M059J (cell line): ENCODE measurements at regions not wholly inside any gene's neighbourhood (a gene's known extent, or its start where the extent isn't known, plus 50 kb on each side); places are given as distances from the start of the nearest gene placed in this dataset.

ENCODE experiments used
- DNase-seq: peaks from one replicate; pipeline ENCODE4 v3.0.0-alpha.2; 2012; ENCODE audit warnings: low read depth

DNA sequence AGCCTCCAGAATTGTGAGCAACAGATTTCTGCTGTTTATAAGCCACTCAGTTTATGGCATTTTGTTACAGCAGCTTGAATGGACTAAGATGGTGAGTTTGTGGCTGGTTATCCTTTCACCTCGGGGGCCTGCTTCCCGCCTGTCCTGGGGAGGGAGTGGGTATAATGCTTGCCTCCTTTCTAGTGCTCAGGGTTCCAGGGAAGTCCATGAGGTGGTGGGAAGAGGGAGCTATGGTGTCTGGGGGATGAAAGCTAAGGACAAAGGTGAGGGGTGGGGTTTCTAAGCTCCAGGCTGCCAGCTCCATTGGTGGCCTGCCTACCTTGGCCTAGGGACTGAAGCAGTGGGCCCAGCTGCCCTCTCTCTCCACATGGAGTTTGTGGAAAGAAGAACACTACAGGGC is 50.2 kb upstream of the SDK2 start:
- no peak for DNase-seq

DNA sequence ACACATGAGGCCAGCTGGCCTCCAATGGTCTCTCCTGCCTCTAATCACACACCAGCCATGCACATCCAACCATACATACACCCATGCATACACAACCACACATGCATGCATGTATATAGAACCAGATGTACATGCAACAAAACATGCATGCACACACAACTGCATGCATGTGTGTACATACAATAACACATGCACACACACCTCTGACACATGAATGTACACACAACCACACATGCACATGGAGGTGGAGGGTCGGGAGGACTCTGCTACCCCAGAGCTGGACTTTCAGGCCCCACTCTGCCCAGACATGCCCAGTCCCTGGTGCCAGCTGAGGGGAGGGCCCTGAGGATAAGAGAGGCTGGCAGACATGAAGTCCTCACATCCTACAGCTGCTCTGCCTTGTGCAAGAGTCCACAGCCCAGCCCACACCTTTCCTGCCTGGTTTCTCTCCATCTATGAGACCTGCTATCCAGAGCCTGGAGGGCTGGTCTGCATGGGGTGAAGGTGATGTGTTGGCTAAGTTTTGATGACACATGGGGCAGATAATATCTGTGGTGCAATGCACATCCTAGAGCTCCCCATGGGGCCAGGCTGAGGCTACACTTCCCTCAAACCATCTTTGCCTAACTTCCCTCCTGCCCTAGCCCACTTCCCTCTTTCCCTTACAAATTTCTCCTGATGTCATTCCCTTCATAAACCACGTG is 50.9 kb upstream of the SDK2 start:
- no peak for DNase-seq

DNA sequence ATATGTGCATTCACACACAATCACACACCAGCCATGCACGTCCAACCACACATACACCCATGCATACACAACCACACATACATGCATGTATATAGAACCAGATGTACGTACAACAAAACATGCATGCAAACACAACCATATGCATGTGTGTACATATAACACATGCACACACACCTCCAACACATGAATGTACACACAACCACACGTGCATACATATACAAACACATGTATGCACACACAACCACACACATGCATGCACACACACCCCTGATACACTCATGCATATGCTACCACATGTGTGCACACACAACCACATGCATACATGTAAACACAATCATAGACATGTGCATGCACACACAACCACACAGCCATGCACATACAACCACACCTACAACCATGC is 52.0 kb upstream of the SDK2 start:
- DNase-seq, result no peak

DNA sequence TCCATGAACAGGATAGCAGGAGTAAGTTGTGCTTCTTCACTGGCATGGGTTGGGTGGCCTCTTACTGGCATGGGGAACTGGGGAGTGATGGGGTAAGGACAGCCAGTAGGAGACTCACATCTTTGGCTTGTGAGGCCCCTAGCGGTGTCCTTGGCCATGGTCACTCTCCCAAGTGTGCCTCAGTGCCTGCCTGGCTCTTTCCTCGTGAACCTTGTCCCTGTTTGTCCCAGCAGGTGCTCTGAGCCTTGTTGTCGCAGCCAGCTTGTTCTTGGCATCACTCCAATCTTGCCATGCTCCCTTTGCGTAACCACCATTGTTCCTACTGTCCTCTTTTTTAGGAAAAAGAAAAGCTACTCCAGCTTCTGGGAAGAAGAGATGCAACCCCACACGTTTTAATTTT is 53.6 kb upstream of the SDK2 start:
- no peak for DNase-seq

DNA sequence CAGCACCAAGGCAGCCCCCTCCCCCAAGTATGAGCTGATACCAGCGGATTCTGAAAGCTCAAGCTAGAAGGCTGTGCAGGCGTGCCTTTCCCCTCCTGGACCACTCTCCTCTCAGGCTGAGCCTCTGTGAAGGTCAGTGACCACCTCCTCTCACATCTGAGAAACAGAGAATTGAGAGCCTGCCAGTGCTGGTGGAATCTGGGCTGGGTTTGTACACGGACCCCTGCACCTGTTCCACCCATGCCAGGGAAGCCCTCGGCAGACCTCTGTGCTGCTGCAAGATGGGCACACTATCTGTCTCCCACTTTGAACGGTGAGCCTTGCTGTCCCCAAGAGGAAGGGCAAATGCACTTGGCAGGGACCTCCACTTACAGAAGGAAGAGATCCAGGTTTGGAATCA is 54.7 kb upstream of the SDK2 start:
- no peak for DNase-seq

DNA sequence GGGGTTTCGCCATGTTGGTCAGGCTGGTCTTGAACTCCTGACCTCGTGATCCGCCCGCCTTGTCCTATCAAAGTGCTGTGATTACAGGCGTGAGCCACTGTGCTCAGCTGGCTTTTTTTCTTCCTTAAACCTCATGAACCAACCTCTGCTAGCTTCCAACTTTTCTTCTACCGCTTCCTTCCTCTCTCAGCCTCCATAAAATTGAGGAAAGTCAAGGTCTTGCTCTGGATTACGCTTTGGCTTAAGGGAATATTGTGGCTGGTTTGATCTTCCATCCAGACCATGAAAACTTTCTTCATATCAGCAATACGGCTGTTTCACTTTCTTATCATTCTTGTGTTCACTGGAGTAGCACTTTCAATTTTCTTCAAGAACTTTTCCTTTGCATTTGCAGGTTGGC is 57.5 kb upstream of the SDK2 start:
- DNase-seq, result no peak

DNA sequence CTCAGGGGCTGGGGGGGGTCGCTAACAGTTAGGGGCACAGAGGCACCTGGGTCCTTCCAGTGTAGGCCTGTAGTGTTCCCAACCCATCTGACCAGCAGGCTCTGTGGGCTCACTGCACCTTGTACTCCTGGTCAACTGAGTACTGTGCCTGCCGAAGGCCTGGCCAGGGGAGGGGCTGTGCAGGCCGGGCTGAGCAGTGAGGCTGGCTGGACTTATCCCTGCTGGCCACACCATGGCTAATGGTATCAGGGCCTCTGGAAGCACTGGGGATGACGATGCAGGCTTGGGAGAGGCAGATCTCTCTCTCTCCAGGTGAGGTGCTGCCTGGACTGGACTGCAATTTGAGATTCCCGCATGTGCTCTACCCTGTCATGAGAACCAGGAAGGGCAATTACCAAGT is 58.9 kb upstream of the SDK2 start:
- no peak for DNase-seq

DNA sequence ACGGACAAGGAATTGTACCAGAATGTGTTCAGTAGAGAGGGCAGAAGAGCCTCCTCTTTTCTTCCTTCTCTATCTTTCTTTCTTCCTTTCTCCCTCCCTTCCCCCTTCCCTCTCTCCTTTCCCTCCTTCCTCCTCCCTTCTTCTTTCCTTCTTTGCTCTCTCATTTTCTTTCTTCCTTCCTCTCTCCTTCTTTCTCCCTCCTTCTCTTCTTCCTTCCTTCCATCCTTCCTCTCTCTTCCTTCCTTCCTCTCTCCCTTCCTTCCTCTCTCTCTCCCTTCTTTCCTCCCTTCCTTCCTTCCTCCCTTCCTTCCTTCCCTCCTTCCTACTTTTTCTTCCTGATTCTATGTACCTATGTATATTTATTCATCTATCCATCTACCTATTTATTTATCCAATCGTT is 59.7 kb upstream of the SDK2 start:
- DNase-seq, result no peak

DNA sequence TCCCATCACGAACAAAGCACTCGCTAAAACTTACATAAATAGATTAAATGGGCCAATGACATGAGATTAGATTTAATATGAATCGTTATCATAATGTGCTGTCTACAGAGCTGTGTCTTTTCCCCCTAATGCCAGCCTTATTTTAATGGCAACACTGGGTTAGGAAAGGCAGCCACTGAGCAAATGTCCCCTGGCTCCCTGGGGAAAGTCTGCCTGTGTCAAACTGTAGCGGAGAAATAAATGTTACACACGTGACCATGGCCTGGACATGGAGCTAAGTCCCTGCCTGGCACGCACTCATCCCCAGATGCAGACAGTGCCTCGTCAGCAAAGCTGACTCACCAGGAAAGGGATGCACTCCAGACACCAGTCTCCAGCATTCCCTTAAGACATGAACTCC is 61.3 kb upstream of the SDK2 start:
- peak; percentile 52 for DNase-seq

DNA sequence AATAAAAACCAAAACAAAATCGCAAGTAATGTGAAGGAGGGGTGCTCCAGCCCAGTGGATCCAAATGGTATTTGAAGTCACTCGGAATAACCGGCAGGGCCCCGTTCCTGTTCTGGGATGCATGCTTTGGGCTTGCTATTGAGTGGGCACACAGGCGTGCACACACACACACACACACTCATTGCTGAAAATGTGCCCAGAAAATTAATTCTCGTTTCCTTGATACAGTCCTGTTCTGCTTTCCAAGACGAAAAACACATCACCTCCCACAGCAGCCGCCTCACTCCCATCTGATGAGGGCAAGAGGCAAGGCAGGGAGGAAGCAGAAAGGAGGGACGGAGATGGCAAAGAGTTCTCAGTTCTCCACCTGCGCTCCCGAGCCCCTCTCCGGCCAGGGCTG is 62.2 kb upstream of the SDK2 start:
- DNase-seq, result no peak

DNA sequence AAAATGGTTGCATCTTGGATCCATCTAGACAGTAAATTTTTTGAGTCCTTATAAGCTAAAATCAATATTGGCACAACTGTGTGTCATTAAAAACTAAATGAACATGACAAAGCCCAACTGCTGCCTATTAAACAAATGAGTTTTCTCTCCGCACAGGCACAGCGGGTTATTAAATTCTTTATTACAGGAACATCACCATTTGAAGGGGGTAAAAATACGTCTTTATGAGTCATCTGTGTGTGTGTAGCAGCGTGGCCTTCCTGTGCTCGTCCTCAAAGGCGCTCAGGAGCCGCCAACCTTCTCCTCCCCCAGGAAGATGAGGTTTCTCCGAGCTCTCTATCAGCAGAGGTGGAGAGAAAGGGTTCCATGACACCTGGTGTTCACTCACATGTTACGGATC is 62.6 kb upstream of the SDK2 start:
- DNase-seq, result no peak

DNA sequence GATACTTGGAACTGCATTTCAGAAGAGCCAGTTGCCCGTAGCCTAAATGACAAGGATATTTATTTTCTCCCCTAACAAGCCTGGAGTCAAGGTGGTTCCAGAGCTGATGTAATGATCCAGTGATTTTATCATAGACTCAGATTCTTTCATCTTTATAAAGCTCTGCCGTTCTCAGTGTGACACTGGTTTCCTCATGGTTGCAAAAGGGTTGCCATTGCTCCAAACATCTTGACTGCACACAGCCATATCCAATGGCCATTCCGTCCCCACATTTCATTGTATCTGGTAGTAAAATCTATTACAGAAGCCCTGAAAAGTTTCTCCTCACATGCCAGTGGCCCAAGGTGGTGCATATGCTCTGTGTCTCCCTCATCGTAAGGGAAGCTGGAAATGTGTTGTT is 63.1 kb upstream of the SDK2 start:
- DNase-seq, result no peak

DNA sequence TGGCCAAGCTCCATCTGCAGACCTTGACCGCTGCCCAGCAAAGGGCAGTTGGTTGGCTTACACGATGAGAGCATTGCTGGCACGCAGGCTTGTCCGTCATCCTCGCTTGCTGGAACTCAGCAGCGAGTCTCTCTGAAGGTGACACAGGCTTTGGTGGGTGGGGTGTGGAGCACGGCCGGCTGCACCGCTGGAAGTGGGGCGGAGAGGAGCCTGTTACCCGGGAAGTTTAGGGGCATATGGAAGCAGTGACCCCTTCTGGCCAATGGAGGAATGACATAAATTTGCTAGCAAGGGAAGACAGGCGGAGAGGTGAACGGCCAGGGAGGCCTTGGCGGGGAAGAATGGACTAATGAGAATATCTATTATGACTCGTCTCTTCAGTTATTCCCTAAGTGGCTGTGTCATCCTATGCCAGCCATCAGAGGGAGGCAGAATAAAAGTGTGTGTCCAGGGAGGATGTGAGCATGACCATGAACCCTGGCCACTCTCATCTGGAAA is 65.9 kb upstream of the SDK2 start:
- peak; percentile 22 for DNase-seq

DNA sequence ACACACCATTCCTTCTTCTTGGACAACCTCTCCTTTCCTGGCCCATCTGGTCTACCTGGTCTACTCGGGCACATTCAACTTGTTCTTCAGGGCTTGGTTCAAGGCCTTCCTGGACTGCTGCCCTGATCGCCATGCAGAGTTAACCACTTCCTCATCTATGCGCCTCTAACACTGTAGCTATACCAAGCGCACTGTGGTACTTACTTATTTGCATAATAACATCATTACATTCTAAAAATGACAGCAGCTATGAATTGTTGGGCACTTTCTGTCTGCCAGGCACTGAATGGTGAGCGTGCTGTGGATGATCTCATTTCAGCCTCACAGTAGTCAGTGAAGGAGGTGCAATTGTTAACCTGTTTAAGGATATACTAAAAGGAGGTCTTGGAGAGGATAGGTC is 66.9 kb upstream of the SDK2 start:
- DNase-seq, result no peak

DNA sequence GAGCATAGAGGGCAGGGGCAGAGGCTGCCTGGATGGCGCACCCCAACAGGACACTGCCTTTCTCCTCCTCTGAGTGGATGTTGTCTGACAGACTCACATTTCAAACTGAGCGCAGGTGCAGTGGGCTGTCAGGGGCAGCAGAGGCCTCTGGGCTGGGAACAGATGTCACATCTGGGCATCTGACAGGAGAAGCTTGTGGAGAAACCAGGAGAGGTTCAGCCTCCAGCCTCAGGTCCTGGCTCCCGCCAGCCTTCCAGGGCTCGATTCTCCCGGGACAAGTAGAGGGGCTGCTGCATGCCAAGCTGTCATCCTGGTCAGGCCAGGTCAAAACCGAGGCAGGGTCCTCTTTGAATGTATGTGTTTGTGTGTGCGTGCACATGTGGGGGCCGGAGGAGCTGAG is 67.7 kb upstream of the SDK2 start:
- no peak for DNase-seq

DNA sequence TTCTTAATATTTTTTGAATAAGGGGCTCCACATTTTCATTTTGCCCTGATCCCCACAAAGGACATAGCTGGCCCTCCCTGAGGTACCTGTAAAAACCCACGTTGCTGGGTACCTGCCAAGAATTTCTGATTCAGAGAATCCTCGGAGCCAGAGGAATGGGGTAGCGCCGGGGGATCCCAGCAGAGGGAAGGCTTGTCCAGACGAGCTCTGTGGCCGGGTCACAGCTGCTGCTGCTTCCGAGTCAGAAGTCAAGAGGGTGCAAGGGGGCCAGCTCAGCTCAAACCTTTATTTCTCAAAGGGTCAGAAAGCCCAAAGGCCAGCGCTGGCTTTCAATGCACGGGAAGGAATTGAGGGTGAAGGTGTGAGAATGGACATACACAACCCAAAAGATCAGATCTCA is 68.9 kb upstream of the SDK2 start:
- DNase-seq, result no peak

DNA sequence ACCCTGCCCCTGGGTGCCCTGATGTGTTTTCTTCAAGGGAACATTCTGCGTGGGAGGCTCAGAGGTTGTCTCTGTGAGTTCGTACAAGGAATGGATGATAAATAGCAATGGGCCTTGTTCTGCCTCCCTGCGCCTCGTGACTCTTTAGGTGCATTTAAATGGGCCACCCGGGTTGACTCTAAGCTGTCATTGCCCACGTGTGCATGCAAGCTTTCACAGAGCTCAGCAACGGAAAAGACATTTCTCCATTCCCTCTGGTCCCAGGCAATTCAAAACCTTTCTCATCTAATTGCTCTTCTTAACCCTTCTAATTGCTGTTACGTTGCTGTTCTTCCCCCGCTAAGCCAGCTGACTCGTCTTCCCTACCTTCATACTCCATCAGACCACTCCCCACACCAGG is 71.5 kb upstream of the SDK2 start:
- DNase-seq, result no peak

DNA sequence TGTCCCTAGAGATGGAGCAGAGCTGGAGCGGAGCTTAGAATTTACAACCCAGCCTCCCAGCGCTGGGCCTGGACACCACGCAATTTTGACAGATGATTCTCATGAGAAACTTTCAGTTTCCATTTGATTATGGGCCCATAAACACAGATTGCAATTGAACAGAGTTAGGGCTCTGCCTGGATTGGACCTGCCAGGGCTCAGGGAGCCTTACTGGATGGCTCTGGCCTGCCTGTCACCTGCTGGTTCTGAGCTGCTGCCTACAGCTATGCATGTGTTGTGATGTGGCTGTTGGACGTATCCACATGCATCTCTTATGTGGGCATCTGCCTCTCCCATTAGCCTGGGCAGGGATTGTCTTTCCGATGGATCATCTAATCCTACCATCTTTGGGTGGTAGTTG is 73.4 kb upstream of the SDK2 start:
- DNase-seq, result no peak

DNA sequence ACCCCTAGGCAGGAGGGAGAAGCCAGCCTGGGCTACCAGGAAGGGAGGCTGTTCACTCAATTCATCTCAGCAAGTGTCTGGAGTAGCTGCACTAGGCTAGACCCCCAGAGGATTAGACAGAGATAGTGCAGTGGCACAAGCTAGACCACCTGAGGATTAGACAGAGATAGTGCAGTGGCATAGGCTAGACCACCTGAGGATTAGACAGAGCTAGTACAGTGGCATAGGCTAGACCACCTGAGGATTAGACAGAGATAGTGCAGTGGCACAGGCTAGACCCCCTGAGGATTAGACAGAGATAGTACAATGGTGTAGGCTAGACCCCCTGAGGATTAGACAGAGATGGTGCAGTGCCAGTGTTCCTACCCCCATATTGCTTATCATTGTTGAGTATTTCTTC is 74.1 kb upstream of the SDK2 start:
- DNase-seq, result no peak

DNA sequence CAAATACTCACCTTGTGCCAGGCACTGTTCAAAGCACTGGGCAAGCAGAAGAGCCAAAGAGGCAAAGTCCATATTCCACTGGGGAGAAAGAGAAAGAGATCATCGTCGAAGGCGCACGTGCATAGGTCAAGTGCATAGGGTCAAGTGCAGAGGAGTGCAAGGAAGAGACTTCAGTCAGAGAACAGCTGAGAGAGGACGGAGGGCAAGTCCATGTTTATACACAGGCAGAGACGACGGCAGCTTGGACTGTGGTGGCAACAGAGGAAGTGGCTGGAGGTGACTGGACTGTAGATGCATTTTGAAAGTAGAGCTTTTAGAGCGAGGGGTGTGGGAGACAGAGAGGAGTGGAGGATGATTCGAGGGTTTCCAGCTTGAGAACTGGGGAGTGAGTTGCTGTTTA is 74.7 kb upstream of the SDK2 start:
- no peak for DNase-seq

DNA sequence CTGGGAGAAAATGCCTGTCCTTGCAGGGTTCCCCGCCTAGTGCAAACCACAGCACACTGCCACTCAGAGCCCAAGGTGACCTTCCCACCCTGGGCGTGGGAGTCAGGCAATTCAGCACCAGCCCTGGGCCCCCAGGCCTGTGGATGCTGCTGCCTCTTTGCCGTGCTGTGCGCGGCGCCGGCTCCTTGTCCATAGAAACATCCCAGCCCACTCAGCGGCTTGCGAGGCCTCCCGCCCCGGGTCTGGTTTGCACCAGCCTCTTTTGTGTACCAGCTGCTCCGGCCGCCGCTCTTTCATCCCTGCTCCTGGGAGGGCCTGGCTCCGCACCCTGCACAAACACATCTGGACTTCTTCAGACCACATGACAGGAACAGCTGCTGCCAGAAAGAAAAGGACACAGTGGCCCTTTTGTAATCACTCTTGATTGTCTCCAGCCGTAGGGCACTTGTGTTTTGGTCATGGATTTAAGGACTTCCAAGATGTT is 75.4 kb upstream of the SDK2 start:
- no peak for DNase-seq

DNA sequence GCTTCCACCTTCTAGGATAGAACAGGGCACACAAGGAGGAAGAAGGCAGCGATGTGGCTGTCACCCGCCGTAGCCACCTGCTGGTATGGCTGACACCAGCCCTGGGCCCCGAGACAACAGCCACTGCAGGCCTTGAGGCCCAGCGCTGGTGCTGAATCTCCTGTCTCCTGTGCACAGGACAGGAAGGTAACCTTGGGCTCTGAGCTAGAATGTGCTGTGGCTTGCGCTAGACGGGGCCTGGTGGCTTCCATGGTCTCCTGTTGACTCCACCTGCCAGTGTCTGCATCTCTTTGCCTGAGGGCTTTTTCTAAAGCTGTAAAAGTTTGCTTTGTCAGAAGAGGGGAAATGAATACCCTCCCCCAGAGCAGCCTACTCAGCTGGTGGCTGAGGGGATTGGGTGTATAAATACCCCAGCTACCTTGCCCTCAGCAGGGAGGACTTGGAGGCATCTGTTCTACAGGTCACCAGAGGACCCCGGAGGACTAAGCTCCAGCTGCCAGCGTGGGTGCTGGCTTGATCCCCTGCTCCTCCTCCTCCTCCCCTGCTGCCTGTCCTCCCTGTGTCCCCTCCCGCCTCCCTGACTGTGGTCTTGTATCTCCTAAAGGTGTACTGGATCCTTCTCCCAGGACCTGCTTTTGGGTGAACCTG is 76.1 kb upstream of the SDK2 start:
- DNase-seq, result no peak

DNA sequence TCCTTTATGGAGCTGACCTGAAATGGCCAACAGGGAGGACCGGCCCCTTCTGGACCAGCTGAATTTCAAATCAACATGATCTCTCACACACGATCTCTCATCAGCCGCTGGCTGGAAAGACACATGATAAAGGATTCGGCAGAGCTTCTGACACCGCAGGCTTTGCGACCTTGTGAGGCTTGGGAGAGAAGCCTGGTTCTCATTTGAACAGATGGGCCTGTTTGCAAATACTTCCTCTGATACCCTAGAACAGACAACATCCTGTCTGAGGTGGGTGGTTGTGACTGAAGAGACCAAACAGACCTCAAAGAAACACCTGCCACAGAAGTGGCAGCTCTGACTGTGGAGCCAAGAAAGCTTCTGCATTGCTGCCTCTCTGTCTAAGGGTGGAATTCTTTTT is 77.9 kb upstream of the SDK2 start:
- no peak for DNase-seq

DNA sequence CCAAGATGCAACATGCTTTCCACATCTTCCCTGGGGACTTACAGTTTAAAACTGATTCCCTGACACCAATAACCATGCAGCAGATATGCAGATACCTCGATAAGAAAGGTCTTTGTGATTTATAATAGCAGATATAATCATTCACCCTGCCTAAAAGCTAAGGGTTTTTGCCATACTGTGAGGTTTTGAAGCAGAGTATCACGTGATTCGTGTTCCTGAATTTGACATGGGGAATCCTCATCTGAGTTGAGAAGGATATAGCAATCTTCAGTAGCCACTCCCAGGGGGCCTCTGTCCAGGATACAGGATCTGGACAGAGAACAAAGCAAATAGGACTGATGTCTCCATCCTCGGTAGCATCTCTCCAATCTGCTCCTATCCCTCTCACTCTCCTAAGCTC is 79.1 kb upstream of the SDK2 start:
- no peak for DNase-seq
